CMK (cell line): ENCODE measurements at regions not wholly inside any gene's neighbourhood (a gene's known extent, or its start where the extent isn't known, plus 50 kb on each side); places are given as distances from the start of the nearest gene placed in this dataset.

Experiments
- DNase-seq: peaks from one replicate; pipeline ENCODE4 v3.0.0-alpha.2; 2010; ENCODE audit warnings: low read depth

DNA sequence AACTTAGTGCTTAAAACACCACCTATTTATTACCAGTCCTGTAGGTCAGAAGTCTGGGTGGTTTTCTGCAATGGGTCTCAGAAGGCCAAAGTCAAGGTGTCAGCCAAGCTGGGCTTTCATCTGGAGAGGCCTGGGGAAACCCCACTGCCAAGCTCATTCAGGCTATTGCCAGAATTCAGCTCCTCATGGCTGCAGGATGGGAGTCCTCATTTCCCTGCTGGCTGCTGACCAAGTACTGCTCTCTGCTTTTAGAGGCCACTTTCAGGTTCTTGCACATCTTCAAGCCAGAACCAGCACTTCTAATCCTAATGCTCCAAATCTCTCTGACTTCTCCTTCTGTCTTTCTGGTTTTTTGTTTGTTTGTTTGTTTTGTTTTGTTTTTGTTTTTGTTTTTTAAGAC is 109.3 kb downstream of the BCOR start:
- DNase-seq, result no peak

DNA sequence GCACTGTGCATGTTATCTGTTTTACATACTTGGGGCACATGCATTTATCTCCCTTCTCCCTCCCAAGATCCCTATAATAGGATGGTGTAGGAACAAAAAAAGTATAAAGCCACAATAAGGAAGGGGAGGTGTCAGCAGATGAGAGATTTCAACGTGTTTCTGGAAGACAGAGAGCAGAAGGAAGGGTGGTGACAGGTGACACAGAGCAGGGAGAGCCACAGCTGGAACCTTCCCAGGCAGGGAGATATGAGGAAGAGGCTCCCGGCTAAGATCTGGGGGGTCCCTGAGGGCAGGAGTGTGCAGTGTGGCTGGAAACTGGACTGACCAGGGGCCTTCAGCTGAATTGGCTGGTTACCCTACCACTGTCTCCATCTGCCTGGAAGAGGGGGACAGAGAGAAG is 107.4 kb downstream of the BCOR start:
- DNase-seq, result no peak

DNA sequence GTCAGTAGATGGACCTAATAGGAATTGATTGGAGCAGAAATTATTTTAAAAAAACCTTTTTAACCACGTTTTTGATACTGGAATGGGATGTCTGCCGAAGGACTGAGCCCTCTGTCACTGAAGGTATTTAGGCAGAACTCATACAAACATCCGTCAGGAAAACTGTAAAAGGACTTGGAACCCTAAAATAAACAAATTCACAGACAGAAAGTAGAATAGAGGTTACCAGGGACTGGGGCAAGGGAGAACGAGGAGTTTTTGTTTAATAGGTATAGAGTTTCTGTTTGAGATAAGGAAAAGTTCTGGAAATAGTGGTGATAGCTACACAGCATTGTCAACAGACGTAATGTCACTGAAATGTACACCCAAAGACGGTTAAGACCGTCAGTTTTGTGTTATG is 105.5 kb downstream of the BCOR start:
- no peak for DNase-seq

DNA sequence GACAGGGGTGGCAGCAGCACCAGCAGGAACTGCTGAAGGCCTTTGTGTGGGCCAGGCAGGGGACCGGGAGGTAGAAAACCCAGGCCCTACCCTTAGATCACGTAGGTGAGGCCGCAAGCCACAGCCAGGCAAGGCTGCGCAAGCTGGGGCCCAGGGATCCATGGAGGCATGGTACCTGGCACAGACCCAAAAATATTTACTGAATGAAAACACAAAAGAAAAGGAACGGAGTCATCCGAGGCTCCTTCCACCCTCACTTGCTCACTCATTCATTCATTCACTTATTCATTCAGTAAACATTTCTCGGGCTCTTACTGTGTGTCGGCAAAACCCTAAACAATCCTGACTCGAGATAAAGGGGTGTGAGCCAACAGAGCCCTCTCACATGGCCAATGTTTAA is 102.3 kb downstream of the BCOR start:
- DNase-seq, result no peak

DNA sequence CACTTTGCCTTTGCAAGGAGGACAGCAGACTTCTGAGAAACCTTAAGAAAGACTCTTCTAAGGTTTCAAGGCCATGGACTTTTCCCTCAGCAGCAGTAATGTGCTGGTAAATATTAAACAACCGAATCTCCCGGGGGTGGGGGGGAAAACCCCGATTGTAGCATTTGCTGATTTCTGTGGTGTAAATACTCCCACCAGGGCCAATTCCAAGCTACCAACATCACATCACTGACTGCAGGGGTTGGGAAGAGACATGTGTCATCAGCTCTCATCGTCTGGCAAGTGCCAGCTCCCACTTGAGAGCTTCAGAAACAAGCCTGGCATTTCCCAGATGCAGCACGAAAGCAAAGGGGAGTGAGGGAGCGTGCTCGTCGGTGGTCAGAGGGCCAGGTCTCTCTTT is 101.2 kb downstream of the BCOR start:
- DNase-seq, result no peak

DNA sequence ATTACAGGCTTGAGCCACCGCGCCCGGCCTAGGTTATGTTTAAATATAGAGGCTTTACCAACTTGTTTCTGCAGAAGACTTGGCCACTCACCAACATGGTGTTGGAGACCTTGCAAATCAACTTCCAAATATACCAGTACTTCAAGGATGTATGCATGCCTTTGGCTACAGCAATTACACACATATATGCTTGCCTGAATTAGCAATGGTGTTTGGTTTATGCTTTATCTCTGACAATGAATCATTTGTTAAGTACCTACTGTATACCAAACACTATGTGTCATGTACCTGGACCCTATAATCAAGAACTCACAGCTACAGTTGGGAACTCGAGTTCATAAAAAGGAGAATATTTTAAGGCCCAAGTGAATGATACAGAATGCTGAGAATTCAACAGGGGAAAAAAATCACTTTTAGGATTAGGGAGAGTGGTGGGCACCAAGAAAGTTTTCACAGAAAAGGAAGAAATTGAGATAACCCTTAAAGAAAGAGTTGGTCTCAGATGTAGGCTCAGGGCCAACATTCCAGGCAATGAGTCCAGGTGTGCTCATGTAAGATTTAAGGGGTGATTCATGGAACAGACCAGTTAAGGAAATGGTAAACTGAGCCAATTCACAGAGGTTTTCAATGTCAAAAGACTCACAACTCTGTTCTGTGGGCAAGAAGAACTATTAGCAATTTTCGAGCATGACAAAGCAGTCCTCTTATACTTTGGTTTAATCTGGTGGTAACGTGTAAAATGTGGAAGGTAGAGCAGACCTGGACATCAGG is 98.9 kb downstream of the BCOR start:
- no peak for DNase-seq
